Left lung (tissue), 4 donors: ENCODE measurements at regions not wholly inside any gene's neighbourhood (a gene's known extent, or its start where the extent isn't known, plus 50 kb on each side); places are given as distances from the start of the nearest gene placed in this dataset.

Experiments used
- ATAC-seq: fragments of 200-7000 bp; cut with Tn5 transposase; one replicate; pipeline ENCODE4 v1.9.1; 2020; ENCODE audit warnings: moderate library complexity
- DNase-seq, 4 donors: peaks; one replicate each; pipeline ENCODE4 v3.0.0-alpha.2; 2013 to 2020
- H3K27ac ChIP-seq, 2 donors: fragments of 200-600 bp; sonication (generic) in 1 of 2; one replicate each; pipeline versions ENCODE4 v1.5.0 to v1.8.0; 2020 to 2021
- H3K27me3 ChIP-seq, 2 donors: fragments of 200-600 bp; sonication (generic) in 1 of 2; one replicate each; pipeline versions ENCODE4 v1.5.0 to v1.8.0; 2020 to 2021
- H3K36me3 ChIP-seq, 2 donors: fragments of 200-600 bp; sonication (generic) in 1 of 2; one replicate each; pipeline versions ENCODE4 v1.5.0 to v1.8.0; 2020 to 2021
- H3K4me1 ChIP-seq, 2 donors: fragments of 200-600 bp; one replicate each; pipeline ENCODE4 v1.8.0; 2021
- H3K4me3 ChIP-seq, 2 donors: fragments of 200-600 bp; sonication (generic) in 1 of 2; one replicate each; pipeline versions ENCODE4 v1.5.0 to v1.8.0; 2020 to 2021; ENCODE audit warnings: mild to moderate bottlenecking in 1 of 2
- H3K9me3 ChIP-seq, 2 donors: fragments of 200-600 bp; sonication (generic) in 1 of 2; one replicate each; pipeline versions ENCODE4 v1.5.0 to v1.8.0; 2020 to 2021
- intact Hi-C, 2 donors: fragments of 100-400 bp; cut with DNase I; formaldehyde crosslinking; loops; one replicate each; pipeline versions ENCODE4 v1.11.2 to v1.14.2; 2022
- TF ChIP-seq, protein P1 (sequence below), 2 donors: fragments of 200-600 bp; sonication (generic) in 1 of 2; IDR thresholded peaks; one replicate each; pipeline versions ENCODE4 v1.5.0 to v1.8.0; 2021; ENCODE audit warnings: antibody characterized with exemption in 2 of 2
- donor health status: DM: no; HTN: yes; CAD: no.
- donor health status: DM: no; HTN: no; CAD: no.

GRCh38 chr9:115944166-115944948 is 209.2 kb upstream of the PAPPA start:
- no peaks in the 10 kb centered on the region for H3K36me3 ChIP-seq
- no peak overlapping the region for H3K4me3 ChIP-seq
- intact Hi-C loops, result no loop called here
- ATAC-seq (peak; percentile 84), DNase-seq (peak in 3 of 4 donors; percentile 68 to 84 (median 81))
- no peaks in the 10 kb centered on the region for H3K27me3 ChIP-seq
- H3K4me1 ChIP-seq, result peaks cover 0 to 11% of the 10 kb centered on the region in 2 donors
- H3K9me3 ChIP-seq, result no peaks in the 10 kb centered on the region
- H3K27ac ChIP-seq, result peak overlapping the region; percentile 30 to 79
- TF ChIP-seq, protein P1, sequence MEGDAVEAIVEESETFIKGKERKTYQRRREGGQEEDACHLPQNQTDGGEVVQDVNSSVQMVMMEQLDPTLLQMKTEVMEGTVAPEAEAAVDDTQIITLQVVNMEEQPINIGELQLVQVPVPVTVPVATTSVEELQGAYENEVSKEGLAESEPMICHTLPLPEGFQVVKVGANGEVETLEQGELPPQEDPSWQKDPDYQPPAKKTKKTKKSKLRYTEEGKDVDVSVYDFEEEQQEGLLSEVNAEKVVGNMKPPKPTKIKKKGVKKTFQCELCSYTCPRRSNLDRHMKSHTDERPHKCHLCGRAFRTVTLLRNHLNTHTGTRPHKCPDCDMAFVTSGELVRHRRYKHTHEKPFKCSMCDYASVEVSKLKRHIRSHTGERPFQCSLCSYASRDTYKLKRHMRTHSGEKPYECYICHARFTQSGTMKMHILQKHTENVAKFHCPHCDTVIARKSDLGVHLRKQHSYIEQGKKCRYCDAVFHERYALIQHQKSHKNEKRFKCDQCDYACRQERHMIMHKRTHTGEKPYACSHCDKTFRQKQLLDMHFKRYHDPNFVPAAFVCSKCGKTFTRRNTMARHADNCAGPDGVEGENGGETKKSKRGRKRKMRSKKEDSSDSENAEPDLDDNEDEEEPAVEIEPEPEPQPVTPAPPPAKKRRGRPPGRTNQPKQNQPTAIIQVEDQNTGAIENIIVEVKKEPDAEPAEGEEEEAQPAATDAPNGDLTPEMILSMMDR (IDR thresholded peaks at IDR 0.05), result no peak

DNA sequence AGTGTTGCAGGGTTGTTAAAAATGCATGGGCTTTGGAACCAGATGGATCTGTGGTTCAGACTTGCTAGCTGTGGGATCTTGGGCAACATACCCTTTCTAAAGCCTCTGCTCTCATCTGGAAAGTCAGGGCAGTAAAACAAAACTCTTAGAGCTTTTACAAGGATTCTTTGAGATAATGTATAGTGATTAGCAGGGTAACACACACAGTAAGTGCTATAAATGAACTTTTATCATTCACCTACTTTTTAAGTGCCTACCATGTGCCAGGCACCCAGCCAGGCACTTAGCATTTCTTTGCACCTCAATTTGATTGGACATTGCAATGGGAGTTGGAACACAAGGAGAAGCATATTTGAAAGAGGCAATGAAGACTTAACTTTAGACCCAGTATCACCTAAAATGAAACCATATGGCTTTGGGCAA is 208.6 kb upstream of the PAPPA start:
- peak in 1 of 4 donors; percentile 51 for DNase-seq
- Histone ChIP-seq H3K4me1 (peaks cover 0 to 11% of the 10 kb centered on the region in 2 donors), H3K36me3 (no peaks in the 10 kb centered on the region), H3K27me3 (no peaks in the 10 kb centered on the region), H3K4me3 (no peak overlapping the region), H3K9me3 (no peaks in the 10 kb centered on the region), H3K27ac (peak overlapping the region; percentile 30 to 79)
- peak; percentile 42 for ATAC-seq
- TF ChIP-seq, protein P1 (IDR thresholded peaks at IDR 0.05), result no peak
- intact Hi-C loops, result no loop called here

DNA sequence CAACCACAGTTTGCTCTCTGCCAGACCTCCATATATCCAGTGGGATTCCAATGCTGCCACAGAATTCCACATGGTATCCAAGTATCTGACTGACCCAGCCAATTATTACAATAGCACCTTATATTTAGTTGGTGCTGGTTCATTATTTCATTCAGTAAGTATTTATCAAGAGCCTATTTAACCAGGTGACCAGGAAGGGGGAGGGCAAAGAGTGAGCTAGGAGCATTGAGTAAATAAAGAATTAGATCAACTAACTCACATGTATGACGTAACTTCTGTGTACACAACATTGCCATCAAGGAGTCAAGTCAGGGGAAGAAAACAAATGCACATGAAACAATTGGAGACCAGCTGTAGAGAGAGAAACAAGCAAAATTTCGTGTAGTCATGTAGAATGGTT is 207.1 kb upstream of the PAPPA start:
- peaks cover 0 to 11% of the 10 kb centered on the region in 2 donors for H3K4me1 ChIP-seq
- no peak for DNase-seq
- no peaks in the 10 kb centered on the region for H3K36me3 ChIP-seq
- peak; percentile 19 for ATAC-seq
- intact Hi-C loops, result no loop called here
- TF ChIP-seq, protein P1 (IDR thresholded peaks at IDR 0.05), result no peak
- H3K27ac ChIP-seq, result no peak overlapping the region
- no peaks in the 10 kb centered on the region for H3K27me3 ChIP-seq
- H3K9me3 ChIP-seq, result no peaks in the 10 kb centered on the region
- H3K4me3 ChIP-seq, result no peak overlapping the region

- intact Hi-C loops, result no loop called here
- no peaks in the 10 kb centered on the region for H3K4me1 ChIP-seq
Observed at GRCh38 chr9:115951977-115952376, 201.6 kb upstream of the PAPPA start.

More at GRCh38 chr9:115951977-115952376, 201.6 kb upstream of the PAPPA start:
- Histone ChIP-seq H3K9me3 (no peaks in the 10 kb centered on the region), H3K36me3 (no peaks in the 10 kb centered on the region), H3K27ac (no peak overlapping the region), H3K27me3 (no peaks in the 10 kb centered on the region), H3K4me3 (no peak overlapping the region)
- TF ChIP-seq, protein P1 (IDR thresholded peaks at IDR 0.05), result no peak
- ATAC-seq (no peak), DNase-seq (peak in 1 of 4 donors; percentile 14)
